ENCODE measurements at regions not wholly inside any gene's neighbourhood (a gene's known extent, or its start where the extent isn't known, plus 50 kb on each side); places are given as distances from the start of the nearest gene placed in this dataset.

DNA sequence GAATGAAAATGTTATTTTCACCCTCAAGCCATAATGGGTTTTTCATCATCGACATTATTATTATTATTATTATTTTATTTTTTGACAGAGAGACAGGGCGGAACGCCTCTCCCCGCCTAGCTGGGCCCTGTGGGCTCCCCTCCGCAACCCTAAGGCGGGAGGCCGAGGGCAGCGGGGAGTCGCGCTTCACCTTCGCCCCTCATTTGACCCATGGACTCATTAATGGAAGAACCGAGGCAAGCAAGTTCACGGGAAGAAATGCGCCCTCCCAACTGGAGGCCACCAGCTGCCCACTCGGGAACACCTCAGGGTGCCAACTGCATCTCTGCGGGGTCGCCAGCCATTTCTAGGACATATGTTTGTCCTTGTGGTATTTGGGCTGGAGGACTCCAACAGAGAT, 115.3 kb upstream of the KIRREL3 start:
- H3K4me1 ChIP-seq, result no peaks in the 10 kb centered on the region
- intact Hi-C loops (cut with DNase I; ENCODE audit: low total_unique reads), result no loop called here
- TF ChIP-seq CTCF (IDR thresholded peaks at IDR 0.05) (no peak), POLR2A (IDR thresholded peaks at IDR 0.05) (no peak)

GRCh38 chr11:127114035-127114434, 113.5 kb upstream of the KIRREL3 start:
- intact Hi-C loops (cut with DNase I; ENCODE audit: low total_unique reads), result no loop called here
- Histone ChIP-seq H3K36me3 (no peaks in the 10 kb centered on the region), H3K9me3 (no peaks in the 10 kb centered on the region), H3K27ac (no peak overlapping the region), H3K4me3 (no peak overlapping the region), H3K27me3 (no peaks in the 10 kb centered on the region), H3K4me1 (no peaks in the 10 kb centered on the region)
- DNase-seq, result no peak
- no peak for TF ChIP-seq POLR2A (IDR thresholded peaks at IDR 0.05)
- TF ChIP-seq CTCF (IDR thresholded peaks at IDR 0.05), result no peak

More for the DNA sequence above, 115.3 kb upstream of the KIRREL3 start:
- Histone ChIP-seq H3K27ac (no peak overlapping the region), H3K27me3 (no peaks in the 10 kb centered on the region), H3K36me3 (no peaks in the 10 kb centered on the region), H3K4me3 (no peak overlapping the region), H3K9me3 (no peaks in the 10 kb centered on the region)
- no peak for DNase-seq

- no peak overlapping the region for H3K27ac ChIP-seq
- H3K36me3 ChIP-seq, result no peaks in the 10 kb centered on the region
- TF ChIP-seq POLR2A (IDR thresholded peaks at IDR 0.05), result no peak
- no peak for TF ChIP-seq CTCF (IDR thresholded peaks at IDR 0.05)
- no peaks in the 10 kb centered on the region for H3K9me3 ChIP-seq
- no peak overlapping the region for H3K4me3 ChIP-seq
- no peaks in the 10 kb centered on the region for H3K27me3 ChIP-seq
- intact Hi-C loops (cut with DNase I; ENCODE audit: low total_unique reads), result no loop called here
- DNase-seq, result no peak
- H3K4me1 ChIP-seq, result no peaks in the 10 kb centered on the region
Observed at GRCh38 chr11:127110542-127110941, 110.0 kb upstream of the KIRREL3 start.

- Histone ChIP-seq H3K4me1 (no peaks in the 10 kb centered on the region), H3K9me3 (no peaks in the 10 kb centered on the region), H3K27me3 (no peaks in the 10 kb centered on the region), H3K4me3 (no peak overlapping the region), H3K36me3 (no peaks in the 10 kb centered on the region), H3K27ac (no peak overlapping the region)
- intact Hi-C loops (cut with DNase I; ENCODE audit: low total_unique reads), result no loop called here
- no peak for TF ChIP-seq CTCF (IDR thresholded peaks at IDR 0.05)
- no peak for TF ChIP-seq POLR2A (IDR thresholded peaks at IDR 0.05)
- no peak for DNase-seq
Observed at GRCh38 chr11:127109796-127110480, 109.4 kb upstream of the KIRREL3 start.

DNA sequence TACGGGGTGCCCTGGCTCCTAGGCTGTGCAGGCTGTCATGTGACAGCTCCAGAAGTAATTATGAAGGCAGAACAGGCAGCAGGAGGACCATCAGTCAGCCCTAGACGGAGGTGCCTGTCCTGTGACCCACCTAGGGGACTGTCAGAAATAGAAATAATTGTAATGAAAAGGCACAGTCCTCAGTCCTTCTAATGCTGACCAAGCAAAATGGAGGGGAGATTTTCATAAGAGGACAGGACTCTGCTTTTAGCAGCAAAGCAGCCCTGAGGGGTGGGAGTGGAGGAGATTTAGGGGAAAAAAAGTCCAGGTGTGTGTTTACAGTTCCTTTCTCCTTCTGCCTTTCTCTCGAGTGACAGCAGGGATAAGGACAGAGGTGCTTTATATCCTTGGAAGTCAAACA, 108.3 kb upstream of the KIRREL3 start:
- TF ChIP-seq POLR2A (IDR thresholded peaks at IDR 0.05), result no peak
- TF ChIP-seq CTCF (IDR thresholded peaks at IDR 0.05), result no peak
- Histone ChIP-seq H3K4me3 (no peak overlapping the region), H3K36me3 (no peaks in the 10 kb centered on the region), H3K9me3 (no peaks in the 10 kb centered on the region), H3K27ac (no peak overlapping the region), H3K4me1 (no peaks in the 10 kb centered on the region), H3K27me3 (no peaks in the 10 kb centered on the region)
- DNase-seq, result no peak
- intact Hi-C loops (cut with DNase I; ENCODE audit: low total_unique reads), result no loop called here

Measured in uterus (tissue), 3 donors.